ENCODE measurements at regions not wholly inside any gene's neighbourhood (a gene's known extent, or its start where the extent isn't known, plus 50 kb on each side); places are given as distances from the start of the nearest gene placed in this dataset.
"Not testable (repeated sequence)": the region's sequence is repeated elsewhere in the genome, so short reads cannot be mapped to it uniquely, and the experiment has no call there.

DNA sequence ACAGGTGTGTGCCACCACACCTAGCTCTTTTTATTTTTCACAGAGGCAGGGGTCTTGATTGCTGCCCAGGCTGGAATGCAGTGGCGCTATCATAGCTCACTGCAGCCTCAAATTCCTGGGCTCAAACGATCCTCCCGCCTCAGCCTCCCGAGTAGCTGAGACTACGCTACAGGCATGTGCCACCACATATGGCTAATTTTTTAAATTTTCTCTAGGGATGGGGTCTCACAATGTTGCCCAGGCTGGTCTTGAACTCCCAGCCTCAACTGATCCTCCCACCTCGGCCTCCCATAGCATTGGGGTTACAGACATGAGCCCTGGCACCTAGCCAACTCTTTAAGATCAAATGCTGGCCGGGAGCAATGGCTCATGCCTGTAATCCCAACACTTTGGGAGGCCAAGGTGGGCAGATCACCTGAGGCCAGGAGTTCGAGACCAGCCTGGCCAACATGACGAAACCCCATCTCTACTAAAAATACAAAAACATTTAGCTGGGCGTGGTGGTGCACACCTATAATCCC, 50.6 kb upstream of the MYL10 start:
- DNase-seq (ENCODE audit: low read depth); in situ Hi-C loops (cut with HindIII; ENCODE audit: low pct_unique_long_range_greater_than_20kb, low sequenced_read_pairs): not testable (repeated sequence)

DNA sequence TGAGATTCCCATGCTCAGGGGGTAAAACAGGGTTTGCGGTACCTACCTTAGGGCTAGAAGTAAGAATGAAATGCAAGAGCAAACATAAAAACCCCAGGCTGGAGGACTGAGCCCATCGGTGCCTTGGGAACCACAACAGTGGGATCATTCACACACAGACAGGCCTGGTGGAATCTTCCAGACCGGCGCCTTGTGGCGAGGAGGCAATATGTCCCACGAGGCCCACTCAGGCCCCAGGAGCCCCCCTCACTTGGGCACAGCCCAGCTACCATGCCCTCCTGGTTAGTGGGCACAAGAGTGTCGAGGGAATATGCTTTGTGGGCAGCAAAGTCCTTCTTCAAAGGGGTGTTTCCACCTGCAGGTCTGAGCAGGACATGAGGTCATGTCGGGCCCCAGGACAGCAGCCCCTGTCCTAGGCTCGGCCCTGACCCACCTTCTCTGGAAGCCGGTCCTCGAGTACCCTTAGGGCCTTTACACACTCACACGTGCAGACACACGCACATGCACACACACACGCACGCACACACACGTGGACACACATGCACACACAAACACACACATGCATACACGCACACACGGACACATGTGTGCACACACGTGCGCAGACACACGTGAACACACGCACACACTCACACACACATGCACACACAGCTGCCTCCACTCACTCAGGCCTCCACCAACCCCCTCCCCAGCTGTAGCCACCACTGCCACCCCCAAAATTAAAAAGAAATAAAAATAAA, 51.5 kb upstream of the MYL10 start:
- in situ Hi-C loops (cut with HindIII; ENCODE audit: low pct_unique_long_range_greater_than_20kb, low sequenced_read_pairs) = no loop called here
- no peak for DNase-seq (ENCODE audit: low read depth)

DNA sequence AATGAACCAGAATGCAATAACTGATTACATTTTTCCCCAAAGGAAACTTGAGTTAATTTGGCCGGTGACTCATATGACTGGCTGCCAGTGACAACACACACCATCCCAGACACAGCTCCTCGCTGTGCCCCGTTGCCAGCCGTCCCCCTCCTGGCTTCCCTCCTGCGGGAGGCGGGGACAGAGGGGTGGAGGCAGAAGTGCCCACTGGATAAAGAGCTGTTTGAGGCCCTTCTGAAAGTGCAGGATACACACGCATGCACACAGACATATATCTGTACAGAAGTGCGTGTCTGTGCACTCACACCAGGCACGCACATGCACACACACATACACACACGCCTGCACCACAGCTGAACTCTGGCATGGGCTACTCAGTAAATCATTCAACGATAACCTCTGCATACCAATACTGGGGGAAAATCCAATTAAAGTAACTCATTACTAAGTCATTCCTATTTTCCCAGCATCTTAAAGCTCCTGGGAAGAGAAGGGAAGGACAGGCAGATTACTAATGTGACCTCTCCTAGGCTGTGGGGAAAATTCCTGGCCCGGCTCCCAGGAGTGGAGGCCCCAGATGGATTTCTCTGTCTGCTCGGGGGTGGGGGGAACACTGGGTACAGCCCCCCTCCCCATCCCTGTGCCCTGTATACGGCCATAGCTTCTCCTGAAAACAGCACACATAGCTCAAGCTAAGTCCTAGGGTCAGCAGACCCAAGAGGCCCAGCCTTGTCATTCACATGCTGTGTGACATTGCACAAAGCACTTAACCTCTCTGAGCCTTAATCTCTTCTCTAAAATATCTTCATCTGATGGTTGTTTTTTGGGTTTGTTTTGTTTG, 52.3 kb upstream of the MYL10 start:
- in situ Hi-C loops (cut with HindIII; ENCODE audit: low pct_unique_long_range_greater_than_20kb, low sequenced_read_pairs) = no loop called here
- DNase-seq (ENCODE audit: low read depth) = peak; percentile 97

DNA sequence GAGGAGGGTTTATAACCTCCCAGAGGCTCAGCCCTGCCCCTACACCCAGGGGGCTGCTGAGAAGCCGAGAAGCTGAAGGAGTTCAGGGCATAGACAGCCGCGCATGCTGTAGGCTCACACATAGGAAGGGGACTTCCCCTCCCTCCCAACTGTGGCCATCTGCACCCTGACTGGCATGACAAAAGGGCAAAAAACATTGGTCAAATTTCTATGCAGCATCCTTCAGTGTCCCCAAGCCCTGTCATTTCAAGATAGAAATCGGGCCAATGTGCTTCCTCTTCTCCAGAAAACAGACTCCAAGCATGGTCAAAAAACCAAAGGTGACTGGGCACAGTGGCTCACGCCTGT, 55.9 kb upstream of the MYL10 start:
- DNase-seq (ENCODE audit: low read depth) = no peak
- in situ Hi-C loops (cut with HindIII; ENCODE audit: low pct_unique_long_range_greater_than_20kb, low sequenced_read_pairs) = no loop called here

DNA sequence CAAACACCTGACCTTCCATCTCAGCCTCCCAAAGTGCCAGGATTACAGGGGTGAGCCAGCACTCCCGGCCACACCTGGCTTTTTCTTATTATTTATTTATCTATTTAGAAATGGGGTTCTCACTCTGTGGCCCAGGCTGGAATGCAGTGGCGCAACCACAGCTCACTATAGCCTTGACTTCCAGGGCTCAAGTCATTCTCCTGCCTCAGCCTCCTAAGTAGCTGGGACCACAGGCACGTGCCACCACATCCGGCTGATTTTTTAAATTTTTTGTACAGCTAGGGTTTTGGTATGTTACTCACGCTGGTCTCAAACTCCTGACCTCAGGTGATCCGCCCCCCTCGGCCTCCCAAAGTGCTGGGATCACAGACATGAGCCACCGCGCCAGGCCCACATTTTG, 56.9 kb upstream of the MYL10 start:
- DNase-seq (ENCODE audit: low read depth) = no peak
- in situ Hi-C loops (cut with HindIII; ENCODE audit: low pct_unique_long_range_greater_than_20kb, low sequenced_read_pairs) = no loop called here

DNA sequence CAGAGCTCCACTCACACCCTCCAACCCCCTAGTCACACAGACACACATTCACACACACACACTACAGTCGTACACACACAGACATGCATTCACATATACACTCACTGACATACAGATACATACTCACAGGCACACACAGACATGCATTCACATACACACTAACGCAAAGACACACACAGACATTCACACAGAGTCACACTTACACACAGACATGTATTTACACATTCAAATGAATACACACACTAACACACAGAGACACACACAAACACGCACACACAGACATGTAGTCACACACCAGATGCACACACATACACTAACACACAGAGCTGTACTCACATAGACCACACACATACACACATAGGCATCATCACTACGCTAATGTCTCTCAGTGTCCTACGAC, 58.0 kb upstream of the MYL10 start:
- in situ Hi-C loops (cut with HindIII; ENCODE audit: low pct_unique_long_range_greater_than_20kb, low sequenced_read_pairs) = no loop called here
- no peak for DNase-seq (ENCODE audit: low read depth)

DNA sequence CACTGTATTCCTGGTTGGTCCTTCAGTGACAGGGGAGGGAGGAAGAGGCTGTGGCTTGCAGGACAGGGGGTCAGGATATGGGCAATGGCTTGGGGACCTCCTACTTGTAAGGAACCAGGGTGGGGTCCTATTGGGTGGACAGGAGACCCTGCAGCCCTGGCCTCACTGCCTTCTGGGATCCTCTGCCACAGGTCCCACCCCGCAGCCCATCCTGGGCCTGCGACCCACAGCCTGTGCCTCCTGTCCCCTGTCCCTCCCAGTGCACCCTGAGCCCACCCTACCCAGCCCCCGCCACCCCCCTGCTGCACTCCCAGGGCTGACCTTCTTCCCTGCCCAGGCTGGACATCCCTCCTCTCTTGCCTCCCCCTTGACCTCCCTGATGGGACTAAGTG, 58.7 kb upstream of the MYL10 start:
- in situ Hi-C loops (cut with HindIII; ENCODE audit: low pct_unique_long_range_greater_than_20kb, low sequenced_read_pairs) = no loop called here
- DNase-seq (ENCODE audit: low read depth) = no peak

DNA sequence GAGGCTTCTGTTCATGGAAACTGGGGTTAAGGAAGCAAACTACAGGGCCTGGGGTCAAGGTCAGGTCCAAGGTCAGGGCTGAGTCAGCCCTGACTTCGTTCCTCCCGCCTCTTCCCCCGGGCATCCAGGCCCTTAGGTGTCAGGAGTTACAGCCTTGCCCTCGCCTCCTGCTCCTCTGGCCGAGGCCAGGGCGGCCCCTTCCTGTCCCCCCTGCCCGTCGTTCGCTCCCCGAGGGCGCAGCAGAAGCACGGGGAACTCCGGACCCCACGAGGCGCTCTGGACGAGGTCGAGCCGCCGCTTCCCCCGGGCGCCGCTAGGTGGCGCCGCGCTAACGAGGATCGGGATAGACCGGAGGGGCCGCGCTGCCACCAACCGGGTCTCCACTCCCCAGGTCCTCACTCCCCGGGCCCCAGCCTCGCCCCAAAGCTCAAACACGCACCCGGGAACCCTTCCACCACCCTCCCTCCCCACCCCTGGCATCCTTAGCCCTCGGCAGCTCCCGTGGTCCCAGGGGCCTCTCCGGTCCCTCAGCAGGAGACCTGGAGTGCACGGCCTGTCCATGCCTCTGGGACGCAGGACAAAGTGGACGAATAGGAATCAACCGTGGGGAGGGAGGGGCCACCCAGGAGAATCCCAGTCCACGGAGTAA, 59.2 kb upstream of the MYL10 start:
- peak; percentile 74 for DNase-seq (ENCODE audit: low read depth)
- in situ Hi-C loops (cut with HindIII; ENCODE audit: low pct_unique_long_range_greater_than_20kb, low sequenced_read_pairs) = no loop called here

DNA sequence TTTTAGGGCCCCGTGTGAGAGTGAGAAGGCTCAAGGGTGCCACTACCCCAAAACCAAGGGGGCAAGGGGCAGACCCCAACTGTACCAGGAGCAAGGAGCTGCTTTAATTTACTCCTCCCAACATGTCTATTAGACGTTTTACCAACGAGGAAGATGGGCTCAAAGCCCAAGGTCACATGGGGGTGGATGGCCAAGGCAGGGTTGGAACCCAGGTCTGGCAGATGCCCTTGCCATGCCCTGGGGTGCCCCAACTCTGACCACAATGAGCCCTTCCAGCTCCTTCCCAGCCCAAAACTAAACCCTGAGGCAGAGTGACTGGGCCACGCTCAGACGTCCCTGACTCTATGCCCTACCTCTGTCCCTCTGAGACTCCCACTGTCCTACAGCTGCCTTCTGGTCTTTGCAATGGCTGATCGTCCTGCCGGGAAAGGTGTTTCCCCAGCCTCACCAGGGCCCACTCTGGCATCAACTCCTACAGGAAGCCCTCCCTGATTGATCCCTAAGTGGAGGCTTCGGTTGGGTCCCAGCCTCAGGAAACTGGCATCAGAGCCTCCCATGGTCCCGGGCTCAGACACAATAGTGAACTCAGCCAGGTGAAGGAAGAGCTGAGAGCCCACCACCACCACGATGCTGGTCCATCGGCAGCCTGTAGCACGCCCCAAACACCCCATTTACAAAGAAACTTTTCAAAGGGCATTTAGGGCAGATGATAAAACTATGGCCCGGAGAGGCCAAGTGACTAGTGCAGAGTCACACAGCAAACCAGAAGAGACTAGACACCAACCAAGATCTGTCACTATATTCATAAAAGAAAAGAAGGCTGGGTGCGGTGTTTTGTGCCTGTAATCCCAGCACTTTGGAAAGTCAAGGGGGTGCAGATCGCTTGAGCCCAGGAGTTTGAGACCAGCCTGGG, 60.2 kb upstream of the MYL10 start:
- DNase-seq (ENCODE audit: low read depth) = no peak
- in situ Hi-C loops (cut with HindIII; ENCODE audit: low pct_unique_long_range_greater_than_20kb, low sequenced_read_pairs) = no loop called here

DNA sequence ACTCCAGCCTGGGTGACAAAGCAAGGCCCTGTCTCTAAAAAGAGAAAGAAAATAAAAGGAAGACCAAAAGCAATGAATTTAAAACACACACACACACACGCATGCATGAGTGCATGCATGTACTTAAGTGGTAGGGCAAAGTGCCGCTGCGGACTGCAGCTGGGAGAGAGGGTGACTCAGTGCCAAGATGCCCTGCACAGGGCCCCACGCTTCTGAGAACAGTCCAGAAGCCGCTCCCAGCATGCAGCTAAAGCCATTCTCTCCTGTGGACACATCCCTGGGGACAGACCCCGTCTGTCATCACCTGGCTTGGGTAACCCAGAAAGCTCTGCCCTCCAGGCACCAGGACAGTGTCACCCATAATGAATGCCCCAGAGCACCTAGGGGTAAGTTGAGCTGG, 61.0 kb upstream of the MYL10 start:
- in situ Hi-C loops (cut with HindIII; ENCODE audit: low pct_unique_long_range_greater_than_20kb, low sequenced_read_pairs) = no loop called here
- DNase-seq (ENCODE audit: low read depth) = peak; percentile 68

DNA sequence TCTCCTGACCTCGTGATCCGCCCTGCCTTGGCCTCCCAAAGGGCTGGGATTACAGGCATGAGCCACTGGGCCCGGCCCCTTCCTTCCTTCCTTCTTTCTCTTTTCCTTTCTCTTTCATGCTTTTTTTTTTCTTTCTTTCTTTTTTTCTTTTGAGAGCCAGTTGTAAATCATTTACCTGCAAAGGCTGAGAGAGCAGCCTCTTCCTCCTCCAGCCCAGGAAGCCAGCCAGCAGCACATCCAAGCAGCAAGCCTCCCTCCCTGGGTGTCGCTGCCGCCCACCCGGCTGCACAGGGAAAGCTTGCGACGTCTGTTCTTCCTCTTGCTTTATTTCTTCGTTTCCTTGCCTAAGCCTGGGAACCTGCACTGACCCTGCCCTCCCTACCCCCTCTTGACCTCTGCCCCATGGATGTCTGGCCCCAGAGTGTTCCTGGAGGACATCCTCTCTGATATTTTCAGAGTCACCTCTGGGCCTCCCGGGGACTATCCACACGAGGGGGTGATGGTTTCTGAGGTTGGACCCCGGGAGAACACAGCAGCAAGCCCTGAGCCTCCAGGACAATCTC, 62.8 kb upstream of the MYL10 start:
- DNase-seq (ENCODE audit: low read depth) = peak; percentile 96
- in situ Hi-C loops (cut with HindIII; ENCODE audit: low pct_unique_long_range_greater_than_20kb, low sequenced_read_pairs) = no loop called here

DNA sequence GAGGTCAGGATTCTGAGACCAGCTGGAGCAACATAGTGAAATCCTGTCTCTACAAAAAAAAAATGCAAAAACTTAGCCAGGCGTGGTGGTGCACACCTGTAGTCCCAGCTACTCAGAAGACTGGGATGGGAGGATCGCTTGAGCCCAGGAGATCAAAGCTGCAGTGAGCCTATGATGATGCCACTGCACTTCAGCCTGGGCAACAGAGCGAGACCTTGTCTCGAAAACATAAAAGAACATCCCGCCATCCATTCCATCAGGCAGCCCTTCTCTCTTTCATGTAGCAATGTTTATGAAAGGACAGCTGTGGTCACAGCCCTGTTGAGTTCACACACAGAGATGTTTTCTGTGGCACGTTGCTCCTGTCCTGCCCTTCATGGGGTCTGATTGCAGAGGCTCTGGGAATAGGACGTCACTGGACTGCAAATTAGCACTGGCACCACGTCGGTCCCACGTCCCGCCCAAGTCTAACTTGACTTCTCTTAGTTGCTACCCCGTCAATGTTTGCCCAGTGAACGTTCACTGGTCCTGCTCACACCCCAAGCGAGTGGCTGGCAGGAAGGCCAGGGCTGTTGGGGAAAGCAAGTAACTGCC, 64.5 kb upstream of the MYL10 start:
- no peak for DNase-seq (ENCODE audit: low read depth)
- in situ Hi-C loops (cut with HindIII; ENCODE audit: low pct_unique_long_range_greater_than_20kb, low sequenced_read_pairs) = no loop called here

DNA sequence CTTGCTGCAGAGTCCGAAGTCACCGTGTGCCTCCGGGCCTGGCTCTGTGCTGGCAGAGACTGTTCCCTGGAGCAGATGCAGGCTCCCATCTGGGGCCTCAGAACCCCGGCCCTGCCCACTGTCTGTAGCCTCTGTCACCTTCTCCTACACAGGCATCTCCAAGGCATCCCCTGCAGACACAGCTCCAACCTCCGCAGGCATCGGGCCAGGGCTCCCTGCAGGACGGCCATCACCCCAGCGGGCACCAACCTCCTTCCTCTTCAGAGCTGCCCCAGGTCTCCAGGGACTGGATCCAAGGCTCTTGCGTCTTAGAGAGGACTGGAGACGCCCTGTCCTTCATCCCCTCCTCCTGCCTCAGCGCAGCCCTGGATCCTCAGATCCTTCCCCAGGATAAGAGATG, 69.9 kb upstream of the MYL10 start:
- DNase-seq (ENCODE audit: low read depth) = no peak
- in situ Hi-C loops (cut with HindIII; ENCODE audit: low pct_unique_long_range_greater_than_20kb, low sequenced_read_pairs) = no loop called here

DNA sequence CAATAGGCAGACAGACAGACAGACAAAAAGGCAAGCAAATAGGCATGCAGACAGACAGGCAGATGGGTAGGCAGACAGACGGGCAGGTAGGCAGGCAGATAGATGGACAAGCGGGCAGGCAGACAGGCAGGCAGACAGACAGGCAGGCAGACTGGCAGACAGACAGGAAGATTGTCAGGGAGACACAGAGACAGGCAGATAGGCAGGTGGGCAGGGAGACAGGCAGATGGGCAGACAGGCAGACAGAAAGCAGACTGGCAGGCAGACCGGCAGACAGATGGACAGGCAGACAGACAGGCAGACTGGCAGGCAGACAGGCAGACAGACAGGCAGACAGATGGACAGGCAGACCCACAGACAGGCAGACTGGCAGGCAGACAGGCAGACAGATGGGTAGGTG, 70.3 kb upstream of the MYL10 start:
- in situ Hi-C loops (cut with HindIII; ENCODE audit: low pct_unique_long_range_greater_than_20kb, low sequenced_read_pairs) = no loop called here

DNA sequence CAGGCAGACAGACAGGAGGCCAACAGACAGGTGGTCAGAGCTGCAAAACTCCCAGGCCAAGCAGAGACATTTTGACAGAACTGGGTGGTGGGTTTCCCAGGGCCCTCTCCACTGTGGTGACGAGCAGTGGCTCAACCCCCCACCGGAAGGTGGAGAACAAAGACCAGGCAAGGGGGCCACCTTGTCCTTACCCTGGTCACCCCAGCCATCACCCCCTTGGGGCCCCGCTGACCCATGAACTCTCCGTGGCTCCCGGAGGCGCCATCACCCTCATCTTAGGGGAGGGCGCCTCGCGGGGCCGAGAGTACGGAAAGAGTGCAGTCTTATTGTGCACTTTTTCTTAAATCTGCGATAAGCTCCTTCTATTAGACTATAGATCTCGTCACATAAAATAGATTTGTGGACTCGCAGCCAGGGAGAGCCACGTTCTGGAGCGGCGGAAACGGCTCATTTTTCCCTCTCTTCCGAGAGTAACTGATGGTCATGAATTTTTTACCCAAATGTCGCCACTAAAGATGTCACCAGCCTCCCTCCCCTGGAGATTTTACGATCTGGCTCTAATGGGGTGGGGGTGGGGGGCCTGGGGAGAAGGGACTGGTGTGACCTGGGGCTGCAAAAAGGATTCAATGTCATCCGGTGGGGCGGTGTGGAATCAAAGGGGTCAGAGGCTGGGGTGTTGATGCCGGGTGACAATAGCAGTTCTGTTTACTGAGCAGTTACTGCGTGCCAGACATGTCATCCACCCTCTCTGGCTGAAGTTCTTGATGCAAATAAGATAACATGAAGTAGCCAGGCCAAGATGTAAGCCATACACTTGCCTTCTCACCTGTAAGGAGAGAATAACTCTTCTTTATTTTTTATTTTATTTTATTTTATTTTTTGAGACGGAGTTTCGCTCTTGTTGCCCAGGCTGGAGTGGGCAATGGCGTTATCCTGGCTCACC, 71.1 kb upstream of the MYL10 start:
- in situ Hi-C loops (cut with HindIII; ENCODE audit: low pct_unique_long_range_greater_than_20kb, low sequenced_read_pairs) = no loop called here
- DNase-seq (ENCODE audit: low read depth) = no peak

More for the DNA sequence above, 70.3 kb upstream of the MYL10 start:
- no peak for DNase-seq (ENCODE audit: low read depth)

DNA sequence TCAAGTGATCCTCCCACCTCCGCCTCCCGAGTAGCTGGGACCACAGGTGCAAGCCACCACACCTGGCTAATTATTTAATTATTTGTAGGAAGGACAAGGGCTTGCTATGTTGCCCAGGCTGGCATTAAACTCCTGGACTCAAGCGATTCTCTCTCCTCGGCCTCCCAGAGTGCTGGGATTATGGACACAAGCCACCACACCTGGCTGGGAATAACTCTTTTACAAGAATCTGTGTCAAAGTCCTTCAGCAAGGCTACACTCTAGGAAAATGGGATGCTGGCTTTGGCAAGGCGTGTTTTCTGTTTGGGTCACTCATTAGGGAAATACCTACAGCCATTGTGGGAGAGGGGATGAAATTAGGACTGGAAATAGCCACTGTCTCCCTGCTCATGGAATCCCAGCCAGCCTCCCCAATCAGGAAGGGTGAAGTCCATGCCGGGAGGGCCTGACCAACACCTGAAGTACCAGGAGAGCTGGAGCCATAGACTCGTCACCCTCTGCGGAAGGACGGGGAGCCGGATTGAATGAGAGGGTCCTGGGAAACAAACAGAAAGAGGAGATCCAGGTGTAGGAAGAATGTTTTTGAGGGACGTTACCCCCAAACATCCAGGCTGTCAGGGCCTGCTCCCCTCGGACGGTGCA, 72.2 kb upstream of the MYL10 start:
- in situ Hi-C loops (cut with HindIII; ENCODE audit: low pct_unique_long_range_greater_than_20kb, low sequenced_read_pairs) = no loop called here
- DNase-seq (ENCODE audit: low read depth) = no peak

Data from Caki2 (cell line).